Glomerular visceral epithelial cell (primary cell): ENCODE measurements at regions not wholly inside any gene's neighbourhood (a gene's known extent, or its start where the extent isn't known, plus 50 kb on each side); places are given as distances from the start of the nearest gene placed in this dataset.
"Not testable (repeated sequence)": the region's sequence is repeated elsewhere in the genome, so short reads cannot be mapped to it uniquely, and the experiment has no call there.

Source experiments
- DNase-seq: peaks from one replicate; pipeline ENCODE4 v3.0.0-alpha.2; 2016; ENCODE audit errors: extremely low spot score

DNA sequence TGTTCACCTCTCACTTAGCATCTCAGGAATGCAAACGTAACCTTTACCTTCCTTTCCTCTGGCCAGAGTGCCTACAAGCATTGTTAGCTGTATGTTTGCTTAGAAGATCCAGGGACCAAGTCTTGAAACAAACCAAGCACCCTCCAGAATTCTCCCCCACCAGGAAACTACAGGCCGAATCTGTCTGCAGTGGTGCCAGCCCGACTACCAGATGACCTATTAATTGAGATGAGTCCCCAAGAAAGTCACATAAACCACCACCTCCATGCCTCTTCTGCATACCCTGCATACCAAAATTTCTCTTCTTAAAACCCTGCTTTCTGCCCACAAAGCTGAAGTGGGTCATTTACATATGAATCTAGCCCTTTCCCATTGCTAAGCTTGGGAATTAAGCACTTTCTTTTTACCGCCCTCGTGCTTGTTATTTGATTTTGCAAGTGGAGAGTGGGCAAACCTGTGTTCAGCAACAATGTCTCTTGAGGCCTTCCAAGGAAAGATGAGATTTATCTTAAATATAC is 1239.1 kb downstream of the CDH12 start:
- no peak for DNase-seq

DNA sequence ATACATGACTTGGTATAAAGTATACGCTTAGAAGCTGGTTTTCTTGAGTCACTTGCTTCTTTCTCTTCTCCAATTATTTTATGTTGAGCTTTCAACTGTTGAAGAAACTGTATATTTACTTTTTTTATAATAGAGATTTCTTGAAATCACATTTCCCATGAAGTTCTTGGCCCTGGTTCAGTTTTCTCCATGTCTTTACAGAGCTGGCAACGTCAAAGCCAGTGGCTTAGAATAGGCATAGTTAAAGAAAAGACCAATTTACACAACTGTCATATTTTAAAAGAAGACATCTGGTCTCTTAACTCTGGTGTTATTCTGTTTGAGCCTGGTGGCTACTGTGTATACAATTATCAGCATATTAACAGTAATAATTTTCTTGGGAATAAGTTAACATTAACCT is 1249.3 kb downstream of the CDH12 start:
- DNase-seq = no peak

DNA sequence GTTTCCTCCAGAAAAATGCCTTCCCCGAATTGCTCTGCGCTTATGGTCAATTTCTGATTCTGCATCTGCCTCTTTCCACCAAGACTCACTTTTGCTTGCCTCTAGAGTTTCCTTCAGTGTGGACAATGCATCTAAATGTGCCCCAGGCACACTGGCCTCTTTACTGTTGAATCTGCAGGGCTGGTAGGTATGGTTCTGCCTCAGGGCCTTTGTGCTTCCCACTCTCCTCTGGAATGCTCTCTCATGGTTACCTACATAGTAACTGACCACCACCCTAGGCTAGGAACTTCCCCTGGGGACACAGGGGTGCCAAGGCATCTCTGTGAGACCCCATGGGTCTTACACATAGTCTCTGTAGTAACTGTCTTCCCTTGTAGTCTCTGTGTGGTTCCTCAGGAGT is 1258.6 kb downstream of the CDH12 start:
- no peak for DNase-seq

DNA sequence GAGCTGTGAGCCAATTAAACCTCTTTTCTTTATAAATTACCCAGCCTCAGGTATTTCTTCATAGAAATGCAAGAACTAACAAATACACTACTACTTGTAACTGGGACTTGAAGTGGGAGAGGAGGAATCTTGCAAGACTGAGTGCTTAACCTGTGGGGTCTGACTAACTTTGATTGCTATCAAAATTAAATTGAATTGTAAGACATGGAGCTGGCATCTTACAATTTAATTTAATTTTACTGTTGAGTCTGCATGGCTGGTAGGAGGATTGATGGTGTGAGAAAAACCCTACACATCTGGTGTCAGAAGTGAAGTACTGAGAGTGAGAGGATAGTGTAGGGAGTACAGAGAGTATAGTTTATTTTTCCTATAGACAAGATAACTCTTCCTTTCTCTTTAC is 1259.9 kb downstream of the CDH12 start:
- DNase-seq = no peak

DNA sequence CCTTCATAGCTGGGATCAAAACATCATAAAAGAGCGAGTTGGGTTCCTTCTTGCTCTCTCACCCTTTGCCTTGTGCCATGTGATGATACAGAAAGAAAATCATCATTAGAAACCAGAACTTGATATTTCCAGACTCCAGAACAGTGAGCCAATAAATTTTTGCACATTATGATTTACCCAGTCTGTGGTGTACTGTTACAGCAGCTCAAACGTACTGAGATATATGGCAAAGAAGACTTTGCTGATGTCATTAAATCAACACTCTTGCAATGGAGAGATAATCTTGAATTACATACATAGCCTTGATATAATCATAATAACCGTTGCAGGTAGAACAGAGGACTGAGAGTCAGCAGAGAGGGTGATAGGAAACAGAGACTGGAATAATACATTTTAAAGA is 1271.6 kb downstream of the CDH12 start:
- DNase-seq = no peak

DNA sequence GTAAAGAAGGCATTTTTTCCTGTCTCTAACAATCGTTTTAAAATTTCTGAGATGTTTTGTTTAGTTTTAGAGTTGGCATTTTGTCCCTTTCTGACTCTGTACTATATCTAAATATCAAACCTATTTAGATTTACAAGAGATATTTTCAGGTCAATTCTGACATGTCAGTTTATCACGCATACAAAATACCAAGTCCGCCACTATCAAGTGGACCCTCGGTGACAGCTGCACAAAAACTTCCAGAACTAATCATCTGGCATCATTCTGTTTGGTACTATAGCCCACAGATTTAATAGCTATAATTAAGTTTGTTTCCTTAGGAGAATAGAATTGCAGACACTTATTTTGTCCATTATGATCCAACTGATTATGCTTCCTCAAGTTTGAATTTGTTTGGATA is 1278.2 kb downstream of the CDH12 start:
- DNase-seq = no peak

DNA sequence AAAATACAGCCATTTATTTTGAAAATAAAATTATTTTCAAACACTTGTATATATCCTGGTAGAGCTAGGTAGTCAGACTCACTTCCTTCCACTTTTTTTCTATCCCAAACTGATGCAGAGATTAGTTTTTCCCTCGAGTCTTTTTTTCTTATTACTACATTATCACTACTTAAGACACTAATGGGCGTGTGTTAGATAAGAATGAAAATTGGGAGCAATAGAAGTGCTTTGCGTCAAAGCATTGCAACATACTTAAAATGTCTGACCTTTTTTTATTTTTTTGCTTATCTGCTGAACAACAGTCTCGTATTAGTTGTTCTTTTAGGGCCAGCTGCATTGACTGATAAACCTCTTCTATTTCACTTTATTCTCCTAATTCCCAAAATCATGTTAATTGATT is 1278.7 kb downstream of the CDH12 start:
- no peak for DNase-seq

DNA sequence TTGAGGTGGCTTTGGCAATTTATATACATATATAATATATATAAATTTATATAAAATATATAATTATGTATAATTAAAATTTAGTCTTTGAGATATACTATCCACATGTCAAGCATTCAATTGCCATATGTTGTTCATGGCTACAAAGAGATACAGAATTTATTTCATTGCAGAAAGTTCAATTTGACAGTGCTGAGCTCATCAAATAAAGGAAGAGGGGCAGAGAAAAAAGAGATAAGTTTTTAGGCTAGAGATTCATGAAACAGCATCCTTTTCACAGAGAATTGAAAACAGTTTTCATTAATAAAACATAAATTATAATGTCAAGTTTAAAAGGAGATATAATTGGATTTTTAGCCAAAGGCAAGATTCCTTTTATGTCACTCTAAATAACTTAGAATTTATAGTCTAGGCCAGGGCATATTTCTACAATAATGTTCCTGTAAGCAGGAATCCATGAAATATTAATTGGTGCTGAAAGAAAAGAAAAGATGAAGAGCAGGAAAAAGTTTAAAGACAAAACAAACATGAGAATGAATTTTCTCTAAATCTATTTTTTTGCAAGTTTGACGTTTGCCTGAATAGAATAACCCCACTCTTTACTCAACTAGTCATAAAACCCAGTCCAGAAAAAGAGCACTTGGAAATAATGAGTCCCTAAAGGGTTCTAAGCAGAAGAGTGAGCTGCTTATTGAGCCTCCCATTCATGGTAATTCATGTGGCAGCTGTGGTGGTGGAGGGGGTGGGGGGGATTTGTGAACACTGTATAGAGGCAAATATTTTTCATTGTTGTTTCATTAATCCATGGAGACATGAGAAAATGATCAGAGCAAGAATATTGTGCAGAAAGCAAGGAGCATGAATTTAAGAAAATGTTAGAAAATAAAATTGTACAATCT is 1279.5 kb downstream of the CDH12 start:
- no peak for DNase-seq

DNA sequence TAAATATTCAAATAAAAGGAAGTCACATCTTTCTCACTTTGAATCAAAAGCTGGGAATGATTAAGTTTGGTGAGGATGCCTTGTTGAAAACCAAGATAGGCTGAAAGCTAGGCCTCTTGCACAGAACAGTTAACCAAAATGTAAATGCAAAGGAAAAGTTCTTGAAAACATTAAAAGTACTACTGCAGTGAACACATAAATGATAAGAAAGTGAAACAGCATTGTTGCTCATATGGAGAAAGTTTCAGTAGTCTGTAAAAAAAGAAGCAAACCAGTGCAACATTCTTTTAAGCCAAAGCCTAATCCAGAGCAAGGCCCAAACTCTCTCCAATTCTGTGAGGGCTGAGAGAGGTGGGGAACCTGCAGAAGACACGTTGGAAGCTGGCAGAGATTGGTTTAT is 1281.9 kb downstream of the CDH12 start:
- DNase-seq = not testable (repeated sequence)

DNA sequence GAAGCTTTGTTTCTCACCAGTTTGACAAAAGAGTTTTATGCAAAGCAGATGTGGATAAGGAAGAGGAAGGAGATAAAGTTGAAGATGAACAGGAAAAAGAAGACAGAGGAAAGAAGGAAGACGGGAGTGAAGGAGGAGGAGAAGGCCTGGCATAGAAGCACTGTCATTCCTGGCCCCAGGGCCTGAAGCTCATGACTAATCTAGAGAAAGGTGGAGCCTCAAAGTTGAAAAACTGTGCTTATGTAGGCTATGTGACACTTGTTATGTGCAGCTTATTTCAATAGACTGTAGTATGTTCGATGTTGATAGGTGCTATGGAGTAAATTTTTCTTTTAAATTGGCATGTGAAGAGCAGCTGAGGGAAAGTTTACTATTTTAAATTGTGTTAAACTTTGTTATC is 1294.0 kb downstream of the CDH12 start:
- not testable (repeated sequence) for DNase-seq

DNA sequence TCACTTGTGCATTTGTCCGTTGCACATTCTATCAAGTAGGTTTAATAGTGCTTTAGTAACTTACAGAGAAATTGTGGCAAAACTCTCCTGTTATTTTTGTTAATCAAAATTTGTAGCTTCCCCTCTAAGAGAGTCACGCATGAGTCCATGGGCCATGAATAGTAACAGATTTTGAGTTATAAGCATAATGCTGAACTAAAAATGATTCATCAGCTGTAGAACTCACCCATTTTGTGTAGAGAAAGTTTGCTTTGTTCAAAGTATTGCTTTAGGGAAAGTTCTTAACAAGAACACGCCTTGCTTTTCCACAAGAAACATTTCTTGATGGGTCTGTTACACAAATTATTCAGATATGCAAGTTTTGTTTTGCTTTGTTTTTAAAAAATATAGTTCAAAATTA is 1300.9 kb downstream of the CDH12 start:
- not testable (repeated sequence) for DNase-seq

DNA sequence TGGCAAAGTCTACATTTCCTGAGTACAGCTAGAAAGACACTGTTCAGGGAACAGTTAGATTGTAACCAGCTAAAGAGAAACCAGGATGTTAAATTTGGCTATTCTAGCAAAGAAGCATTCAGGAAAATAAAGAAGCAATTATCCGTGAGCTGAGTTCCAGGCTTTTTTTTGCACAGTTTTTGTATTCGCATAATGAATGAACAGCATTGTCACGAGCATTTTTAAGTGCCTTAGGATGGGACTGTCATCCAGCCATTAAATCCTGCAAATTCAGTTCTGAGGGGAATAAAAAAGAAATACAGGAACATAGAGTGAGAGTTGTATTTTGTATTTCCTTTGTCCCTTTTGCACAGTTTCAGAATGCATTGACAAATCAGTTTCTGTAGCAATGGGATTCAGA is 1302.2 kb downstream of the CDH12 start:
- not testable (repeated sequence) for DNase-seq

DNA sequence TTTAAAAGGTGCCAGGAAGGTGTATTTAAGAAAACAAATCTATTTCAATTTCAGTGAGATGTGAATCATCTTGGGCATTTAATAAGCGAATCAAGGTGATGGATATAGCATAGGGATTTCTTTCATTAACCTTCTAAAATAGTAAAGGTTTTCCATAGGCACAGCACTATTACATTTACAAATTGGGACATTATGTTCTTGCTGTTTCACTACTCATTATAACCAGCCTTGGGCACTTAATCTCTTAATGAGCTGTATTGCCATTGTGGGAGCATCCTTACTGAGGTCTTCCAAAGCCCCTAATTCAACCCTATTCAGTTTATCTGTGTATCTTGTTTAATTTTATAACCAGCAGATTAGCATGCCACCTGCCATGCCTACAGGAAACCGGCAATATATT is 1305.5 kb downstream of the CDH12 start:
- DNase-seq = not testable (repeated sequence)

DNA sequence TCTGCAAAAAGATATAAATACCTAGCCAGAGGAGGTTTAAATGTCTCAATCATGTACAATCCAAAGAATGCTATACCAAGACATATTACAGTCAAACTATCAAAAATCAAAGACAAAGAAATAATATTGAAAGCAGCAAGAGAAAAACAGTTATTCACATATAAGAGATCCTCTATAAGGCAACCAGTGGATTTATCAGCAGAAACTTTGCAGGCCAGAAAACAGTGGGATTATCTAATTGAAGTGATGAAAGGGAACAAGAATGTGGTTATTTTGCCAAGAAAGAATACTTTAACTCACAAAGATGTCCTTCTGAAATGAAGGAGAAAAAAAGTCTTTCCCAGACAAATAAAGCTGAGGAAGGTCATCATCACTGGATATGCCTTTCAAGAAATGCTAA is 1318.0 kb downstream of the CDH12 start:
- not testable (repeated sequence) for DNase-seq

DNA sequence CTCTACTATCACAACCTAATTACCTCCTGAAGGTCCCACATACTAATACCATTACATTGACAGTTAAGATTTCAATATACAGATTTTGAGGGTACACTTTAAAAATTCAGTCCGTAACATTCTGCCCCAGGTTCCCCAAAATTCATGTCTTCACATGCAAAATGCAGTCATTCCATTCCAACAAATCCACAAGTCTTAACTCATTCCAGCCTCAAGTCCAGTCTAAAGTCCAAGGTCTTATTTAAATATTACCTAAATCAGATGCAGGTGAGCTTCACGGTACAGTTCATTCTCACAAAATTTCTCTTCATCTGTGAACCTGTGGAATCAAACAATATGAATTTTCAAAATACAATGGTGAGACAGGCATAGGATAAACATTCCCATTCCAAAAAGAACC is 1332.0 kb downstream of the CDH12 start:
- DNase-seq = not testable (repeated sequence)

DNA sequence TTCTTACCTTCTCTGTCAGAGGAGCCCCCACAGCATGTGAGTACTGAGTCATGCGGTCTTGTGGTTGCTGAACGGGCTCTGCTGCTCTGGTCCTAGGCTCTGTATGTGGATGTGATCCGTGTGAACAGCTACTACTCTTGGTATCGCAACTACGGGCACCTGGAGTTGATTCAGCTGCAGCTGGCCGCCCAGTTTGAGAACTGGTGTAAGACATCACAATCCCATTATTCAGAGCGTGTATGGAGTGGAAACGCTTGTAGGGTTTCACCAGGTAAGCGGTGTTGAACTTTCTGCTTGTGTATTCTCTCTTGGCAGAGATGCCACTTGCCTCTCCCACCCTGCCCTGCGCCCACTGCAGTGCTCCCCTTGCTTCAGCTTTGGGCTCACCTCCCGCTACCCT is 1356.2 kb downstream of the CDH12 start:
- DNase-seq = not testable (repeated sequence)

DNA sequence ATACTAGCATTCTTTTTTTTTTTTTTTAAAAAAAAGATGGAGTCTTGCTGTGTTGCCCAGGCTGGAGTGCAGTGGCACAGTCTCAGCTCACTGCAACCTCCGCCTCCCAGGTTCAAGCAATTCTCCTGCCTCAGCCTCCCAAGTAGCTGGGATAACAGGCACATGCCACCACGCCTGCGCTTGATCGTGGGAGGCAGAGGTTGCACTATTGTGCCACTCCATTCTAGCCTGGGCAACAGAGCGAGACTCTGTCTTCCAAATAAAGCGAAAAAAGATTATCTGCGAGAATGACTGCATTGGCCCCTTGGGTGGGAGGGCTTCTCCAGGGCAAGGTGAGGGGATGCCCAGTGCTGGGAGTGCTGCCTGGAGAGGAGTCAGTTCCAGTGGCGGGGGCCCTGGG is 1357.1 kb downstream of the CDH12 start:
- DNase-seq = not testable (repeated sequence)

DNA sequence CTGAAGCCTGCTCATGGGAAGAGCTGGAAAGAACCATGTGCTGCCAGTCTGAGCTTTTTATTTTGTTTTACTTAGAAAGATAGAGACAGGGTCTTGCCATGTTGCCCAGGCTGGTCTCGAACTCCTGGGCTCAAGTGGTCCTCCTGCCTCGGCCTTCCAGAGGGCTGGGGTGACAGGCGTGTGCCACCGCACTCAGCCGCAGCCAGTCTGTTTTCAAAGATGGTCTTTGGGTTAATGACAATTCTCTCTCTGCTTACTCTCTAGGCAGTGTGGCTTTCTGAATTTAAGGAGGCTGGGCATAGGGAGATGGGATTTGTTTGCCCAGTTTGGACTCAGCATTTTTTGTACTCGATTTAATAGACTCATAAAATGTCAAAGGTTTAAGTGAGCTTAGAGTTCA is 1357.9 kb downstream of the CDH12 start:
- not testable (repeated sequence) for DNase-seq

DNA sequence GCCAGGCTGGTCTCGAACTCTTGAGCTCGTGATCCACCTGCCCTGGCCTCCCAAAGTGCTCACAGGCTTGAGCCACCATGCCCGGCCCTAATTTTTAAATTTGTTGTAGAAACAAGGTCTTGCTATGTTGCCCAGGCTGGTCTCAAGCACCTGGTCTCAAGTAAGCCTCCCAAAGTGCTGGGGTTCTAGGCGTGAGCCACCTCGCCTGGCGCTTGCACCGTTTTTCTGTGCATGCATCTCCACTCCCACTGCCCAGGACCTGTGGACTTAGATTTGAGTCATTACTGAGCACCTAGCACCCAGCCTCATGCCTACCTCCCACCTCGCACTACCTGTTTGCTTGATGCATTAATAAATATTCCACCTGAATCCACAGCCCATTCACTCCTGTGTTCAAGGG is 1359.1 kb downstream of the CDH12 start:
- not testable (repeated sequence) for DNase-seq

DNA sequence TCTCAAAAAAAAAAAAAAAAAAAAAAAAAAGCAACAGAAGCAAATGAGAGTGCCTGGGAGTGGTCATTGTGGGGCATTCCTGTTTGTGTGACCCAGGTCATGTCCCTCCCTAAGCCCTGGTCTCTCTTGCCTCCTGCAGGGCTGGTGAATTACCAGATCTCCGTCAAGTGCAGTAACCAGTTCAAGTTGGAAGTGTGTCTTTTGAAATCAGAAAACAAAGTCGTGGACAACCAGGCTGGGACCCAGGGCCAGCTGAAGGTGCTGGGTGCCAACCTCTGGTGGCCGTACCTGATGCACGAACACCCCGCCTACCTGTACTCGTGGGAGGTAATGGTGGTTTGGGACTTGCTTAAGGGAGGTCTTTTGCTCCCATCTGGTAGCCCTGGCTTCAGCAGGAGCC is 1362.0 kb downstream of the CDH12 start:
- not testable (repeated sequence) for DNase-seq

DNA sequence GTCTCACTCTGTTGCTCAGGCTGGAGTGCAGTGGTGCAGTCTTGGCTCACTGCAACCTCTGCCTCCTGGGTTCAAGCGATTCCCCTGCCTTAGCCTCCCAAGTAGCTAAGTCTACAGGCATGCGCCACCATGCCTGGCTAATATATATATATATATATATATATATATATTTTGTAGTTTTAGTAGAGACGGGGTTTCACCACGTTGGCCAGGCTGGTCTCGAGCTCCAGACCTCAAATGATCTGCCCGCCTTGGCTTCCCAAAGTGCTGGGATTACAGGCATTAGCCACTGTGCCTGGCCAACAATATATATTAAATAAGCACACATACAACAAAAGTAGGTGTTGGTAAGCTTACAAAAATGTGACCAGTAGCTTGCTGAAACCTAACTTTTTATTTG is 1364.3 kb downstream of the CDH12 start:
- not testable (repeated sequence) for DNase-seq

DNA sequence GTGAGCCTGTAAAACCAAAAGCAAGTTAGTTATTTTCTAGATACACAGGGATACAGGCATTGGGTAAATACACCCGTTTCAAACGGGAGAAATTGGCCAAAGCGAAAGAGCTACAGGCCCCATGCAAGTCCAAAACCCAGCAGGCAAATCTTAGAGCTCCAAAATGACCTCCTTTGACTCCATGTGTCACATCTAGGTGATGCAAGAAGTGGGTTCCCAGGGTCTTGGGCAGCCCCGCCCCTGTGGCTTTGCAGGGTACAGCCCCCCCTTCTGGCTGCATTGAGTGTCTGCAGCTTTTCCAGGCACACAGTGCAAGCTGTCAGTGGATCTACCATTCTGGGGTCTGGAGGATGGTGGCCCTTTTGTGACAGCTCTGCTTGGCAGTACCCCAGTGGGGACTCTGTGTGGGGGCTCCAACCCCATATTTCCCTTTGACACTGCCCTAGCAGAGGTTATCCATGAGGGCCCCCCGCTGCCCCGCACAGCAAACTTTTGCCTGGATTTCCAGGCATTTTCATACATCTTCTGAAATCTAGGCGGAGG is 1367.6 kb downstream of the CDH12 start:
- not testable (repeated sequence) for DNase-seq

DNA sequence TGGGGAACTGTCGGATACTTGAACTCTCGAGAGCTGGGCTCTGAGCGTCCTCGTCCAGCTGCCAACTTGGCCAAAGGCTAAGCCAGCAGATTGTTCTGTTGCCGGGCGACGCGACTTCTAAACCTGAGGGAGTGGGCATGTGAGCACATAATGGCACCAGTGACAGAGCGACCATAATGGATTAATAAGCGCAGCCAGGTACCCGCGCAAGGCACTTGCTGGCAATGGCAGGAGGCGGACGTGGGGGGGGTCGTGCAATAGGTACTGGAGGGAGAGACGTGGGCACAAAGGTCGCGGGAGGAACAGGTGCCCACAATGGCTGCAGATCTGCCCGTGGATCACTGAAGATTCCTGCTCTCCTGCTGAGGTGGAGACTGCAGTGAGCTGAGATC is 1368.7 kb downstream of the CDH12 start:
- DNase-seq = not testable (repeated sequence)
